Neural cell (in vitro differentiated cells): ENCODE measurements at regions not wholly inside any gene's neighbourhood (a gene's known extent, or its start where the extent isn't known, plus 50 kb on each side); places are given as distances from the start of the nearest gene placed in this dataset.

ENCODE experiments used
- H2AFZ ChIP-seq: fragments of 200-600, 300-800 bp; sonication (generic), shearing (Covaris generic); 2 replicates; pipeline ENCODE4 v1.6.0; 2014; ENCODE audit warnings: low read depth, mild to moderate bottlenecking, antibody characterized with exemption, low read length, moderate library complexity
- H3F3A ChIP-seq: fragments of 200-600 bp; shearing (Covaris generic); 2 replicates; pipeline ENCODE4 v1.6.1; 2016; ENCODE audit warnings: mild to moderate bottlenecking, moderate library complexity, mixed read lengths, antibody characterized with exemption, low read length; ENCODE audit not compliant: insufficient read depth, poor library complexity, severe bottlenecking
- H3K27ac ChIP-seq: fragments of 200-600, 300-800 bp; sonication (generic), shearing (Covaris generic); 2 replicates; pipeline ENCODE4 v1.5.1; 2014; ENCODE audit warnings: mild to moderate bottlenecking, low read length, moderate library complexity
- H3K27me3 ChIP-seq: fragments of 300-800, 200-600 bp; sonication (generic), shearing (Covaris generic); 2 replicates; pipeline ENCODE4 v1.6.0; 2014; ENCODE audit warnings: mild to moderate bottlenecking, low read depth, low read length, moderate library complexity; ENCODE audit not compliant: insufficient read depth
- H3K36me3 ChIP-seq: fragments of 300-800, 200-600 bp; sonication (generic), shearing (Covaris generic); 2 replicates; pipeline ENCODE4 v1.5.1; 2014; ENCODE audit warnings: mild to moderate bottlenecking, antibody characterized with exemption, low read length, moderate library complexity; ENCODE audit not compliant: insufficient read depth
- H3K4me2 ChIP-seq: fragments of 300-800, 200-600 bp; sonication (generic), shearing (Covaris generic); 2 replicates; pipeline ENCODE4 v1.6.0; 2014; ENCODE audit warnings: mild to moderate bottlenecking, low read length
- H3K4me3 ChIP-seq: fragments of 300-800, 200-600 bp; sonication (generic), shearing (Covaris generic); 2 replicates; pipeline ENCODE4 v1.5.1; 2014; ENCODE audit warnings: mild to moderate bottlenecking, low read length, moderate library complexity
- H3K79me2 ChIP-seq: fragments of 200-600 bp; shearing (Covaris generic); replicated peaks from 2 replicates; pipeline ENCODE4 v1.6.0; 2014; ENCODE audit warnings: mild to moderate bottlenecking, low read length, moderate library complexity; ENCODE audit not compliant: insufficient read depth
- H3K9ac ChIP-seq: fragments of 300-800, 200-600 bp; sonication (generic), shearing (Covaris generic); 2 replicates; pipeline ENCODE4 v1.6.1; 2016; ENCODE audit warnings: mild to moderate bottlenecking, low read length, mixed read lengths
- H3K9me2 ChIP-seq: fragments of 200-600 bp; shearing (Covaris generic); 2 replicates; pipeline ENCODE4 v1.6.1; 2016; ENCODE audit warnings: mild to moderate bottlenecking, low read length, mixed read lengths; ENCODE audit not compliant: insufficient read depth
- H3K9me3 ChIP-seq: fragments of 200-600, 300-800 bp; sonication (generic), shearing (Covaris generic); 2 replicates; pipeline ENCODE4 v1.6.1; 2016; ENCODE audit warnings: mild to moderate bottlenecking, mixed run types, low read length, moderate library complexity, mixed read lengths
- H4K20me1 ChIP-seq: fragments of 200-600 bp; shearing (Covaris generic); 2 replicates; pipeline ENCODE4 v1.6.1; 2016; ENCODE audit warnings: mild to moderate bottlenecking, mixed run types; ENCODE audit not compliant: insufficient read depth
- EP300 ChIP-seq: fragments of 450-650 bp; conservative IDR thresholded peaks from 2 replicates; pipeline ENCODE4 v1.6.1; 2014; ENCODE audit warnings: antibody characterized with exemption, mild to moderate bottlenecking, moderate library complexity; ENCODE audit not compliant: poor library complexity, severe bottlenecking
- EZH2 ChIP-seq: fragments of 200-600, 300-800 bp; shearing (Covaris generic), sonication (generic); IDR thresholded peaks from 2 replicates; pipeline ENCODE4 v1.6.1; 2014; ENCODE audit warnings: antibody characterized with exemption, low read length, borderline replicate concordance, mild to moderate bottlenecking; ENCODE audit not compliant: insufficient read depth, poor library complexity, severe bottlenecking
- MXI1 ChIP-seq: fragments of 450-650 bp; conservative IDR thresholded peaks from 2 replicates; pipeline ENCODE4 v1.6.1; 2014; ENCODE audit warnings: antibody characterized with exemption, mild to moderate bottlenecking; ENCODE audit not compliant: poor library complexity, severe bottlenecking
- POLR2AphosphoS5 ChIP-seq: IDR thresholded peaks from 2 replicates; pipeline ENCODE4 v1.6.1; 2012
- RAD21 ChIP-seq: fragments of 450-650 bp; conservative IDR thresholded peaks from 2 replicates; pipeline ENCODE4 v1.6.1; 2014; ENCODE audit warnings: antibody characterized with exemption, mild to moderate bottlenecking, moderate library complexity
- SMC3 ChIP-seq: fragments of 450-650 bp; conservative IDR thresholded peaks from 2 replicates; pipeline ENCODE4 v1.6.1; 2014; ENCODE audit warnings: antibody characterized with exemption, mild to moderate bottlenecking, moderate library complexity; ENCODE audit not compliant: poor library complexity
- TAF1 ChIP-seq: IDR thresholded peaks from 2 replicates; pipeline ENCODE4 v1.6.1; 2012; ENCODE audit warnings: low read depth
- TF ChIP-seq, protein P1 (sequence below): fragments of 450-650 bp; IDR thresholded peaks from 2 replicates; pipeline ENCODE4 v1.5.1; 2014; ENCODE audit warnings: antibody characterized with exemption, mild to moderate bottlenecking, moderate library complexity; ENCODE audit not compliant: poor library complexity, severe bottlenecking
- TF ChIP-seq, protein P2 (sequence below): IDR thresholded peaks from 2 replicates; pipeline ENCODE4 v1.6.1; 2012; ENCODE audit warnings: borderline replicate concordance

DNA sequence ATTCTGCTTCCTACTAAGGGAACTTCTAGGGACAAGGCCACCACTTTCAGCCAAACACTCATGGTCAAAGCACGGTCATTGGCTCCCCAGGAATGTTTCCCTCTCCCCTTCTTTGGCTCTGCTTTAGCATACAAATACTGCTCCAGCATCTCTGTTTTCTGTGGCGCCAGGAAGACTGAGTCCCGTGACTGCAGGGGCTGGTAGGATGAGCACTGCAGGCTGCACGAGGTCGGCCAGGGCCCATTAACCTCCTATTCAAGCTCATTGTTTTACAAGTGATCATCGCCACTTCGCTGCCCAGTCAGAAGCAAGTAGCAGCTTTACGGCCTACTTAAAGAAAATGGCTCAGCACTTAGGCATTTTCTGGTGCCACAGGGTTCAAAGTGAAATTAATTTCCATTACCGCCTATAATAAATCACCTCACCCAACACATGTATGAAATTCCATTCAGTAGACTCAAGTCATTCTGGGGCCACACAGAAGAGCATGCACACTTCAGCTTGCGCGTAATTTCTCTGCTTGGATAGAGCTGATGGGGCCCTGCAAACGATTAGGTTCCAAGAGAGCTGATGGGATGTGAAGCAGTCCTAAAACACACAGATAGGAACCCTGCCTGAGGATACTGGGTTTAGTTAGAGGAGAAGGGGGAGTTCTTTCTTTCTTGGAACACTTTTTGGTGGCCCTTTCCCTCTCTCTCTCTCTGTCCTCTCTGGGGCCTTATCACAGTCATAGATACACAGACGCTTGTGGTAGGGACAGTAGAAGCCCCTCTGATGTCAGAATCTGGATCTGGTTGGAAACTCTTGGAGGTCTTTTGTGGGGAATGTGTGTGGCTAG lies 173.7 kb downstream of the KIF18A start:
- Histone ChIP-seq H3K9ac (no peak overlapping the region), H2AFZ (no peak overlapping the region), H3K27me3 (no peaks in the 10 kb centered on the region), H3K9me2 (no peaks in the 10 kb centered on the region), H3K36me3 (no peaks in the 10 kb centered on the region), H3K79me2 (no peaks in the 10 kb centered on the region), H3K4me3 (no peak overlapping the region), H3K9me3 (peaks cover 3% of the 10 kb centered on the region), H3K4me2 (no peak overlapping the region), H3K27ac (no peak overlapping the region), H3F3A (no peaks in the 10 kb centered on the region), H4K20me1 (no peaks in the 10 kb centered on the region)
- TF ChIP-seq EZH2 (no peak), POLR2AphosphoS5 (no peak), TAF1 (no peak), RAD21 (no peak), EP300 (no peak), SMC3 (no peak), MXI1 (no peak)
- TF ChIP-seq, protein P1, sequence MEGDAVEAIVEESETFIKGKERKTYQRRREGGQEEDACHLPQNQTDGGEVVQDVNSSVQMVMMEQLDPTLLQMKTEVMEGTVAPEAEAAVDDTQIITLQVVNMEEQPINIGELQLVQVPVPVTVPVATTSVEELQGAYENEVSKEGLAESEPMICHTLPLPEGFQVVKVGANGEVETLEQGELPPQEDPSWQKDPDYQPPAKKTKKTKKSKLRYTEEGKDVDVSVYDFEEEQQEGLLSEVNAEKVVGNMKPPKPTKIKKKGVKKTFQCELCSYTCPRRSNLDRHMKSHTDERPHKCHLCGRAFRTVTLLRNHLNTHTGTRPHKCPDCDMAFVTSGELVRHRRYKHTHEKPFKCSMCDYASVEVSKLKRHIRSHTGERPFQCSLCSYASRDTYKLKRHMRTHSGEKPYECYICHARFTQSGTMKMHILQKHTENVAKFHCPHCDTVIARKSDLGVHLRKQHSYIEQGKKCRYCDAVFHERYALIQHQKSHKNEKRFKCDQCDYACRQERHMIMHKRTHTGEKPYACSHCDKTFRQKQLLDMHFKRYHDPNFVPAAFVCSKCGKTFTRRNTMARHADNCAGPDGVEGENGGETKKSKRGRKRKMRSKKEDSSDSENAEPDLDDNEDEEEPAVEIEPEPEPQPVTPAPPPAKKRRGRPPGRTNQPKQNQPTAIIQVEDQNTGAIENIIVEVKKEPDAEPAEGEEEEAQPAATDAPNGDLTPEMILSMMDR: no peak
- TF ChIP-seq, protein P2, sequence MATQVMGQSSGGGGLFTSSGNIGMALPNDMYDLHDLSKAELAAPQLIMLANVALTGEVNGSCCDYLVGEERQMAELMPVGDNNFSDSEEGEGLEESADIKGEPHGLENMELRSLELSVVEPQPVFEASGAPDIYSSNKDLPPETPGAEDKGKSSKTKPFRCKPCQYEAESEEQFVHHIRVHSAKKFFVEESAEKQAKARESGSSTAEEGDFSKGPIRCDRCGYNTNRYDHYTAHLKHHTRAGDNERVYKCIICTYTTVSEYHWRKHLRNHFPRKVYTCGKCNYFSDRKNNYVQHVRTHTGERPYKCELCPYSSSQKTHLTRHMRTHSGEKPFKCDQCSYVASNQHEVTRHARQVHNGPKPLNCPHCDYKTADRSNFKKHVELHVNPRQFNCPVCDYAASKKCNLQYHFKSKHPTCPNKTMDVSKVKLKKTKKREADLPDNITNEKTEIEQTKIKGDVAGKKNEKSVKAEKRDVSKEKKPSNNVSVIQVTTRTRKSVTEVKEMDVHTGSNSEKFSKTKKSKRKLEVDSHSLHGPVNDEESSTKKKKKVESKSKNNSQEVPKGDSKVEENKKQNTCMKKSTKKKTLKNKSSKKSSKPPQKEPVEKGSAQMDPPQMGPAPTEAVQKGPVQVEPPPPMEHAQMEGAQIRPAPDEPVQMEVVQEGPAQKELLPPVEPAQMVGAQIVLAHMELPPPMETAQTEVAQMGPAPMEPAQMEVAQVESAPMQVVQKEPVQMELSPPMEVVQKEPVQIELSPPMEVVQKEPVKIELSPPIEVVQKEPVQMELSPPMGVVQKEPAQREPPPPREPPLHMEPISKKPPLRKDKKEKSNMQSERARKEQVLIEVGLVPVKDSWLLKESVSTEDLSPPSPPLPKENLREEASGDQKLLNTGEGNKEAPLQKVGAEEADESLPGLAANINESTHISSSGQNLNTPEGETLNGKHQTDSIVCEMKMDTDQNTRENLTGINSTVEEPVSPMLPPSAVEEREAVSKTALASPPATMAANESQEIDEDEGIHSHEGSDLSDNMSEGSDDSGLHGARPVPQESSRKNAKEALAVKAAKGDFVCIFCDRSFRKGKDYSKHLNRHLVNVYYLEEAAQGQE: no peak

GRCh38 chr11:27931770-27932169 lies 176.2 kb downstream of the KIF18A start:
- H4K20me1 ChIP-seq: no peaks in the 10 kb centered on the region
- no peaks in the 10 kb centered on the region for H3K9me3 ChIP-seq

More at GRCh38 chr11:27931770-27932169, 176.2 kb downstream of the KIF18A start:
- Histone ChIP-seq H3K4me3 (no peak overlapping the region), H3K4me2 (no peak overlapping the region), H2AFZ (no peak overlapping the region), H3K79me2 (no peaks in the 10 kb centered on the region), H3K9me2 (no peaks in the 10 kb centered on the region), H3F3A (no peaks in the 10 kb centered on the region), H3K27ac (no peak overlapping the region), H3K27me3 (no peaks in the 10 kb centered on the region), H3K9ac (no peak overlapping the region), H3K36me3 (no peaks in the 10 kb centered on the region)
- no peak for TF ChIP-seq POLR2AphosphoS5
- TF ChIP-seq TAF1: no peak
- no peak for TF ChIP-seq RAD21
